OCI-LY7 (cell line): ENCODE measurements at regions not wholly inside any gene's neighbourhood (a gene's known extent, or its start where the extent isn't known, plus 50 kb on each side); places are given as distances from the start of the nearest gene placed in this dataset.

Experiments
- BruUV-seq: library from RNA; stranded (reverse); fragments of 400-500 nt; replicated peaks from 2 replicates; lab custom pipeline; 2021; lab: Mats Ljungman, UMichigan
- CTCF ChIA-PET: fragments of 300-600 bp; sonication (Branson Sonifier 250); formaldehyde crosslinking; loops from one replicate; lab custom pipeline; 2022; ENCODE audit warnings: antibody characterized with exemption; ENCODE audit not compliant: unreplicated experiment; lab: Charles Lee
- POLR2A ChIA-PET: fragments of 300-600 bp; sonication (Branson Sonifier 250); formaldehyde crosslinking; loops from one replicate; lab custom pipeline; 2022; ENCODE audit warnings: antibody characterized with exemption; lab: Charles Lee
- DNase-seq: peaks from one replicate; pipeline ENCODE4 v3.0.0-alpha.2; 2015; ENCODE audit warnings: low spot score
- H2AFZ ChIP-seq: fragments of 200-600 bp; sonication (generic), shearing (Covaris generic); 2 replicates; pipeline ENCODE4 v1.6.1; 2014; ENCODE audit warnings: mild to moderate bottlenecking, antibody characterized with exemption, low read length, moderate library complexity
- H3K27ac ChIP-seq: fragments of 200-600 bp; sonication (generic); 2 replicates; pipeline ENCODE4 v1.5.1; 2014; ENCODE audit warnings: mixed run types, low read depth, mild to moderate bottlenecking, moderate library complexity, low read length, inconsistent platforms; ENCODE audit not compliant: poor library complexity, severe bottlenecking
- H3K36me3 ChIP-seq: fragments of 200-600 bp; sonication (generic); 2 replicates; pipeline ENCODE4 v1.6.1; 2014; ENCODE audit warnings: mild to moderate bottlenecking, antibody characterized with exemption, low read length, moderate library complexity, mixed read lengths; ENCODE audit not compliant: insufficient read depth
- H3K4me1 ChIP-seq: fragments of 200-600 bp; sonication (generic); 2 replicates; pipeline ENCODE4 v1.5.1; 2014; ENCODE audit warnings: mild to moderate bottlenecking, low read length; ENCODE audit not compliant: insufficient read depth, poor library complexity, severe bottlenecking
- H3K4me2 ChIP-seq: fragments of 200-600 bp; sonication (generic); 2 replicates; pipeline ENCODE4 v1.6.1; 2014; ENCODE audit warnings: mild to moderate bottlenecking, low read length
- H3K4me3 ChIP-seq: fragments of 200-600 bp; sonication (generic); 2 replicates; pipeline ENCODE4 v1.5.1; 2014; ENCODE audit warnings: mild to moderate bottlenecking, low read depth, low read length; ENCODE audit not compliant: poor library complexity, severe bottlenecking
- H3K79me2 ChIP-seq: fragments of 200-600 bp; sonication (generic); 2 replicates; pipeline ENCODE4 v1.6.1; 2016; ENCODE audit warnings: low read depth, mild to moderate bottlenecking, low read length, moderate library complexity, mixed read lengths; ENCODE audit not compliant: insufficient read depth
- H3K9me2 ChIP-seq: fragments of 200-600 bp; sonication (generic); 2 replicates; pipeline ENCODE4 v1.6.1; 2016; ENCODE audit warnings: mild to moderate bottlenecking, low read length, mixed read lengths; ENCODE audit not compliant: insufficient read depth
- H3K9me3 ChIP-seq: fragments of 200-600 bp; sonication (generic); 2 replicates; pipeline ENCODE4 v1.6.1; 2014; ENCODE audit warnings: mild to moderate bottlenecking, mixed run types, low read length, mixed read lengths
- H4K20me1 ChIP-seq: fragments of 200-600 bp; sonication (generic); 2 replicates; pipeline ENCODE4 v1.6.1; 2014; ENCODE audit warnings: mild to moderate bottlenecking, antibody characterized with exemption, low read length, moderate library complexity, mixed read lengths; ENCODE audit not compliant: insufficient read depth
- EZH2phosphoT487 ChIP-seq: fragments of 200-600 bp; sonication (generic); IDR thresholded peaks from 2 replicates; pipeline ENCODE4 v1.6.1; 2018; ENCODE audit warnings: low read depth, borderline replicate concordance, mild to moderate bottlenecking, mixed run types, antibody characterized with exemption, low read length, moderate library complexity, mixed read lengths
- intact Hi-C: fragments of 100-400 bp; cut with micrococcal nuclease; formaldehyde crosslinking; loops from one replicate; pipeline ENCODE4 v1.10.0; 2022; ENCODE audit not compliant: unreplicated experiment
- TF ChIP-seq, protein P1 (sequence below): fragments of 200-600 bp; sonication (generic); conservative IDR thresholded peaks from 2 replicates; pipeline ENCODE4 v1.5.1; 2014; ENCODE audit warnings: mild to moderate bottlenecking, antibody characterized with exemption, low read length, moderate library complexity, mixed read lengths

DNA sequence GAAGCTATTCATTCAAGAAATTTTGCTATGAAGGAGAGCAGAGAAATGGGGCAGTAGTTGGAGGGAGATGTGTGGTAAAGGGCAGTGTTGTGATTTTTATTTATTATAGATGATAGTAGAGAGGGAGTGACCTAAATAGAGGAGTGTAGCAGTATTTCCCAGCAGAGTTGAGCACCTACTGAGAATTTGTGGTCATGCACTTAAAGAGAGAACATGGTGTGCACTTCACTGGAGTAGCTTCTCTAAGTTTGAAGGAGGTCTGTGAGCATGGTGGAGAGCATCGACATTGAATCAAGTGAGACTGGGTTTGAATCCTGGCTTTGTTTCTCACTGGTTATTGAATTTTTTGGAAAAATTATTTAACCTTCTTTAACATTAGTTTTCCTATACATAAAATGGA lies 129.2 kb downstream of the AQP4 start:
- Histone ChIP-seq H3K9me3 (no peaks in the 10 kb centered on the region), H3K27ac (no peak overlapping the region), H3K4me2 (no peak overlapping the region), H2AFZ (no peak overlapping the region), H3K9me2 (no peaks in the 10 kb centered on the region), H3K4me1 (no peaks in the 10 kb centered on the region), H3K36me3 (no peaks in the 10 kb centered on the region), H3K4me3 (no peak overlapping the region), H3K79me2 (no peaks in the 10 kb centered on the region), H4K20me1 (no peaks in the 10 kb centered on the region)
- BruUV-seq: no TSS peak
- no peak for DNase-seq
- ChIA-PET CTCF (no interaction called here), POLR2A (no interaction called here)
- TF ChIP-seq EZH2phosphoT487: no peak
- TF ChIP-seq, protein P1, sequence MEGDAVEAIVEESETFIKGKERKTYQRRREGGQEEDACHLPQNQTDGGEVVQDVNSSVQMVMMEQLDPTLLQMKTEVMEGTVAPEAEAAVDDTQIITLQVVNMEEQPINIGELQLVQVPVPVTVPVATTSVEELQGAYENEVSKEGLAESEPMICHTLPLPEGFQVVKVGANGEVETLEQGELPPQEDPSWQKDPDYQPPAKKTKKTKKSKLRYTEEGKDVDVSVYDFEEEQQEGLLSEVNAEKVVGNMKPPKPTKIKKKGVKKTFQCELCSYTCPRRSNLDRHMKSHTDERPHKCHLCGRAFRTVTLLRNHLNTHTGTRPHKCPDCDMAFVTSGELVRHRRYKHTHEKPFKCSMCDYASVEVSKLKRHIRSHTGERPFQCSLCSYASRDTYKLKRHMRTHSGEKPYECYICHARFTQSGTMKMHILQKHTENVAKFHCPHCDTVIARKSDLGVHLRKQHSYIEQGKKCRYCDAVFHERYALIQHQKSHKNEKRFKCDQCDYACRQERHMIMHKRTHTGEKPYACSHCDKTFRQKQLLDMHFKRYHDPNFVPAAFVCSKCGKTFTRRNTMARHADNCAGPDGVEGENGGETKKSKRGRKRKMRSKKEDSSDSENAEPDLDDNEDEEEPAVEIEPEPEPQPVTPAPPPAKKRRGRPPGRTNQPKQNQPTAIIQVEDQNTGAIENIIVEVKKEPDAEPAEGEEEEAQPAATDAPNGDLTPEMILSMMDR: no peak
- intact Hi-C loops: no loop called here

DNA sequence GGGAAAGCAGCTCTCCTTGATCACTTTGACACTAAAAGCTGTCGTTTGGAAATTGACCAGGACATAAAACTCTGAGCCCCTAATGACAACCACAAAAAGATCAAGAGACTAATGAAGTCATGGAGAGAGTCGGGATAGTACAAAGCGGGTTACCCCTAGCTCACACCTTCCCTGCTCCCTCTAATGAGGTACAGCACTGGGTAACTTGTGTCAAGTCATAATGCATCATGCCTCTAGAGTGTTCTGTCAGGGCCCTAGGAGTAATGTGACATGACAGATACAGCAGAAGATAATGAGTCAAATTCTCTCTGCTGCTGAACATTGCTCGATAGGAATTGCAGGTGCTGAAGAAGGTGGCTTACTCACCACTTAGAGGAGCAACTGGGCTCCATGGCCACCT lies 130.7 kb downstream of the AQP4 start:
- no peak overlapping the region for H3K4me2 ChIP-seq
- H3K9me2 ChIP-seq: no peaks in the 10 kb centered on the region
- no peaks in the 10 kb centered on the region for H3K36me3 ChIP-seq
- ChIA-PET CTCF (no interaction called here), POLR2A (interaction anchor here (0.6 kb wide), 1 partner anchor 1142 kb away, joined by 3 read pairs; no protein-coding TSS in a partner anchor)
- intact Hi-C loops: no loop called here
- DNase-seq: no peak
- no TSS peak for BruUV-seq
- H3K79me2 ChIP-seq: no peaks in the 10 kb centered on the region
- no peak overlapping the region for H3K4me3 ChIP-seq
- no peak overlapping the region for H3K27ac ChIP-seq
- H3K9me3 ChIP-seq: no peaks in the 10 kb centered on the region
- no peak overlapping the region for H2AFZ ChIP-seq
- H4K20me1 ChIP-seq: no peaks in the 10 kb centered on the region
- no peaks in the 10 kb centered on the region for H3K4me1 ChIP-seq
- TF ChIP-seq, protein P1: no peak
- TF ChIP-seq EZH2phosphoT487: no peak

DNA sequence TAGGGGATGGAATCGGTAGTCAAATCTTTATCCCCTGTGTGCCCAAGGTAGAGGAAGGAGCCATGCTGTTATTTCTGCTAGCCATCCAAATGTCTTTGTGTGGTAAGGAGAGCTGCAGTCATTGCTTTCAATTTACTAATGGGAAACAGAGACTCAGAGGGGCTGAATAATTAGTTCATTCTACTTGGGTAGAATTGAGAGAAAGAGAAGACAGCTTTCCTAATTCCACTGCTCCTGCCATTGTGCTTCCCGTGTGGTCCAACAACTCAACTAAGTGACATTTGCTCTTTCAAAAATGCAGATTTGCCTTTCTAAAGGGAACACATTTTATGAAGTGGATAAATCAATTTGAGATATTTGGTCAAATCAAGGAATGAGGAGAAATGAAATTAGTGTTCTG lies 136.1 kb downstream of the AQP4 start:
- no peaks in the 10 kb centered on the region for H4K20me1 ChIP-seq
- H3K9me2 ChIP-seq: no peaks in the 10 kb centered on the region
- CTCF ChIA-PET: no interaction called here
- no peak for TF ChIP-seq EZH2phosphoT487
- TF ChIP-seq, protein P1: no peak
- no peak overlapping the region for H3K27ac ChIP-seq
- H2AFZ ChIP-seq: no peak overlapping the region
- H3K4me1 ChIP-seq: no peaks in the 10 kb centered on the region
- H3K36me3 ChIP-seq: no peaks in the 10 kb centered on the region
- intact Hi-C loops: no loop called here
- DNase-seq: no peak
- H3K4me3 ChIP-seq: no peak overlapping the region
- BruUV-seq: no TSS peak
- POLR2A ChIA-PET: no interaction called here
- H3K79me2 ChIP-seq: no peaks in the 10 kb centered on the region
- no peaks in the 10 kb centered on the region for H3K9me3 ChIP-seq
- H3K4me2 ChIP-seq: no peak overlapping the region
